Suprapubic skin (tissue), 4 donors: ENCODE measurements at regions not wholly inside any gene's neighbourhood (a gene's known extent, or its start where the extent isn't known, plus 50 kb on each side); places are given as distances from the start of the nearest gene placed in this dataset.

Experiments
- DNase-seq, 2 donors: peaks; one replicate each; pipeline ENCODE4 v3.0.0-alpha.2; 2019; ENCODE audit warnings: low spot score in 2 of 2
- H3K27ac ChIP-seq: fragments of 200-600 bp; sonication (generic); one replicate; pipeline ENCODE4 v1.5.1; 2019
- H3K27me3 ChIP-seq: fragments of 200-600 bp; sonication (generic); one replicate; pipeline ENCODE4 v1.5.1; 2019
- H3K36me3 ChIP-seq: fragments of 200-600 bp; sonication (generic); one replicate; pipeline ENCODE4 v1.5.1; 2019
- H3K4me1 ChIP-seq: fragments of 200-600 bp; sonication (generic); one replicate; pipeline ENCODE4 v1.5.1; 2019
- H3K4me3 ChIP-seq: fragments of 200-600 bp; sonication (generic); one replicate; pipeline ENCODE4 v1.5.1; 2019; ENCODE audit warnings: mild to moderate bottlenecking
- H3K9me3 ChIP-seq: fragments of 200-600 bp; sonication (generic); one replicate; pipeline ENCODE4 v1.5.1; 2019
- CTCF ChIP-seq, 2 donors: fragments of 200-600 bp in 1 of 2; fragments of 450-650 bp in 1 of 2; sonication (generic) in 1 of 2; IDR thresholded peaks; one replicate each; pipeline ENCODE4 v1.5.1; 2016 to 2019; ENCODE audit warnings: antibody characterized with exemption in 2 of 2, mild to moderate bottlenecking in 1 of 2, moderate library complexity in 1 of 2
- EP300 ChIP-seq: sonication (generic); formaldehyde crosslinking; IDR thresholded peaks from one replicate; pipeline ENCODE4 v1.6.1; 2017; ENCODE audit warnings: antibody characterized with exemption
- POLR2A ChIP-seq, 2 donors: fragments of 450-650 bp; IDR thresholded peaks; one replicate each; pipeline ENCODE4 v1.6.1; 2017; ENCODE audit warnings: antibody characterized with exemption in 2 of 2, mild to moderate bottlenecking in 2 of 2, moderate library complexity in 2 of 2
- POLR2AphosphoS5 ChIP-seq, 3 donors: sonication (generic); formaldehyde crosslinking; IDR thresholded peaks; one replicate each; pipeline ENCODE4 v1.6.1; 2017; ENCODE audit warnings: antibody characterized with exemption in 3 of 3
- WGBS: methylation state at CpG from one replicate; pipeline ENCODE4 v1.1.5; 2018; 5-methylcytosine and 5-hydroxymethylcytosine counted together

GRCh38 chr2:21443494-21444105, 319.8 kb downstream of the TDRD15 start:
- whole genome bisulfite sequencing, result 73% methylated on average over 5 of the region's 5 CpGs
- no peaks in the 10 kb centered on the region for H3K9me3 ChIP-seq

GRCh38 chr2:21449881-21450280, 326.1 kb downstream of the TDRD15 start:
- no peak overlapping the region for H3K27ac ChIP-seq
- DNase-seq, result no peak

More at GRCh38 chr2:21443494-21444105, 319.8 kb downstream of the TDRD15 start:
- Histone ChIP-seq H3K27ac (no peak overlapping the region), H3K4me3 (no peak overlapping the region), H3K36me3 (no peaks in the 10 kb centered on the region), H3K27me3 (no peaks in the 10 kb centered on the region), H3K4me1 (no peaks in the 10 kb centered on the region)
- DNase-seq, result no peak
- TF ChIP-seq CTCF (IDR thresholded peaks at IDR 0.05) (no peak), POLR2AphosphoS5 (IDR thresholded peaks at IDR 0.05) (no peak), POLR2A (IDR thresholded peaks at IDR 0.05) (no peak), EP300 (no peak)

GRCh38 chr2:21451403-21451802, 327.6 kb downstream of the TDRD15 start:
- Histone ChIP-seq H3K9me3 (no peaks in the 10 kb centered on the region), H3K36me3 (no peaks in the 10 kb centered on the region), H3K27ac (no peak overlapping the region), H3K27me3 (no peaks in the 10 kb centered on the region), H3K4me3 (no peak overlapping the region), H3K4me1 (no peaks in the 10 kb centered on the region)
- TF ChIP-seq CTCF (IDR thresholded peaks at IDR 0.05) (no peak), POLR2A (IDR thresholded peaks at IDR 0.05) (no peak), POLR2AphosphoS5 (IDR thresholded peaks at IDR 0.05) (no peak), EP300 (no peak)
- no peak for DNase-seq
- 67% methylated on average over 2 of the region's 2 CpGs for WGBS

More at GRCh38 chr2:21449881-21450280, 326.1 kb downstream of the TDRD15 start:
- WGBS, result 88% methylated on average over 4 of the region's 4 CpGs
- Histone ChIP-seq H3K4me3 (no peak overlapping the region), H3K36me3 (no peaks in the 10 kb centered on the region), H3K9me3 (no peaks in the 10 kb centered on the region), H3K27me3 (no peaks in the 10 kb centered on the region), H3K4me1 (no peaks in the 10 kb centered on the region)
- TF ChIP-seq POLR2A (IDR thresholded peaks at IDR 0.05) (no peak), CTCF (IDR thresholded peaks at IDR 0.05) (no peak), EP300 (no peak), POLR2AphosphoS5 (IDR thresholded peaks at IDR 0.05) (no peak)

- Histone ChIP-seq H3K9me3 (no peaks in the 10 kb centered on the region), H3K27ac (no peak overlapping the region), H3K36me3 (no peaks in the 10 kb centered on the region), H3K27me3 (no peaks in the 10 kb centered on the region), H3K4me3 (no peak overlapping the region), H3K4me1 (no peaks in the 10 kb centered on the region)
- no peak for TF ChIP-seq POLR2A (IDR thresholded peaks at IDR 0.05)
- TF ChIP-seq EP300, result no peak
- no peak for TF ChIP-seq POLR2AphosphoS5 (IDR thresholded peaks at IDR 0.05)
- TF ChIP-seq CTCF (IDR thresholded peaks at IDR 0.05), result no peak
- 78% methylated on average over 5 of the region's 5 CpGs for WGBS
- DNase-seq, result no peak
Measured at GRCh38 chr2:21452263-21452662, 328.5 kb downstream of the TDRD15 start.

- H3K4me3 ChIP-seq, result no peak overlapping the region
- H3K27me3 ChIP-seq, result no peaks in the 10 kb centered on the region
- WGBS, result 52% methylated on average over 5 of the region's 5 CpGs
- TF ChIP-seq POLR2AphosphoS5 (IDR thresholded peaks at IDR 0.05) (no peak), CTCF (IDR thresholded peaks at IDR 0.05) (no peak), EP300 (no peak), POLR2A (IDR thresholded peaks at IDR 0.05) (no peak)
- H3K4me1 ChIP-seq, result no peaks in the 10 kb centered on the region
- H3K36me3 ChIP-seq, result no peaks in the 10 kb centered on the region
- no peaks in the 10 kb centered on the region for H3K9me3 ChIP-seq
- H3K27ac ChIP-seq, result no peak overlapping the region
- DNase-seq, result no peak
Measured at GRCh38 chr2:21452678-21453077, 328.9 kb downstream of the TDRD15 start.
